Lower lobe of right lung (tissue), 2 donors: ENCODE measurements at regions not wholly inside any gene's neighbourhood (a gene's known extent, or its start where the extent isn't known, plus 50 kb on each side); places are given as distances from the start of the nearest gene placed in this dataset.

Experiments
- ATAC-seq, 2 donors: fragments of 200-7000 bp; cut with Tn5 transposase; one replicate each; pipeline ENCODE4 v1.9.1; 2020 to 2022; ENCODE audit warnings: mild to moderate bottlenecking in 2 of 2, moderate library complexity in 2 of 2
- DNase-seq: peaks from one replicate; pipeline ENCODE4 v3.0.0-alpha.2; 2020
- H3K27ac ChIP-seq: fragments of 200-600 bp; one replicate; pipeline ENCODE4 v1.8.0; 2022
- H3K27me3 ChIP-seq: fragments of 200-600 bp; one replicate; pipeline ENCODE4 v1.8.0; 2022; ENCODE audit warnings: low read depth
- H3K36me3 ChIP-seq: fragments of 200-600 bp; one replicate; pipeline ENCODE4 v1.8.0; 2022; ENCODE audit warnings: mild to moderate bottlenecking
- H3K4me1 ChIP-seq: fragments of 200-600 bp; one replicate; pipeline ENCODE4 v1.8.0; 2022
- H3K4me3 ChIP-seq: fragments of 200-600 bp; one replicate; pipeline ENCODE4 v1.8.0; 2022; ENCODE audit warnings: mild to moderate bottlenecking
- H3K9me3 ChIP-seq: fragments of 200-600 bp; one replicate; pipeline ENCODE4 v1.8.0; 2022
- intact Hi-C: fragments of 100-400 bp; cut with DNase I; formaldehyde crosslinking; loops from one replicate; pipeline ENCODE4 v1.11.0; 2022
- TF ChIP-seq, protein P1 (sequence below): fragments of 200-600 bp; IDR thresholded peaks from one replicate; pipeline ENCODE4 v1.8.0; 2022; ENCODE audit warnings: antibody characterized with exemption, mild to moderate bottlenecking
- donor health status: DM: no; HTN: yes; CAD: no; lungs with severe emphysema.

GRCh38 chr19:23482829-23483228, 87.6 kb upstream of the ZNF91 start:
- no peak overlapping the region for H3K4me3 ChIP-seq
- H3K9me3 ChIP-seq, result no peaks in the 10 kb centered on the region
- TF ChIP-seq, protein P1, sequence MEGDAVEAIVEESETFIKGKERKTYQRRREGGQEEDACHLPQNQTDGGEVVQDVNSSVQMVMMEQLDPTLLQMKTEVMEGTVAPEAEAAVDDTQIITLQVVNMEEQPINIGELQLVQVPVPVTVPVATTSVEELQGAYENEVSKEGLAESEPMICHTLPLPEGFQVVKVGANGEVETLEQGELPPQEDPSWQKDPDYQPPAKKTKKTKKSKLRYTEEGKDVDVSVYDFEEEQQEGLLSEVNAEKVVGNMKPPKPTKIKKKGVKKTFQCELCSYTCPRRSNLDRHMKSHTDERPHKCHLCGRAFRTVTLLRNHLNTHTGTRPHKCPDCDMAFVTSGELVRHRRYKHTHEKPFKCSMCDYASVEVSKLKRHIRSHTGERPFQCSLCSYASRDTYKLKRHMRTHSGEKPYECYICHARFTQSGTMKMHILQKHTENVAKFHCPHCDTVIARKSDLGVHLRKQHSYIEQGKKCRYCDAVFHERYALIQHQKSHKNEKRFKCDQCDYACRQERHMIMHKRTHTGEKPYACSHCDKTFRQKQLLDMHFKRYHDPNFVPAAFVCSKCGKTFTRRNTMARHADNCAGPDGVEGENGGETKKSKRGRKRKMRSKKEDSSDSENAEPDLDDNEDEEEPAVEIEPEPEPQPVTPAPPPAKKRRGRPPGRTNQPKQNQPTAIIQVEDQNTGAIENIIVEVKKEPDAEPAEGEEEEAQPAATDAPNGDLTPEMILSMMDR, result no peak
- DNase-seq (no peak), ATAC-seq (no peak)
- no peaks in the 10 kb centered on the region for H3K36me3 ChIP-seq
- H3K4me1 ChIP-seq, result no peaks in the 10 kb centered on the region
- intact Hi-C loops, result no loop called here
- no peaks in the 10 kb centered on the region for H3K27me3 ChIP-seq
- no peak overlapping the region for H3K27ac ChIP-seq

DNA sequence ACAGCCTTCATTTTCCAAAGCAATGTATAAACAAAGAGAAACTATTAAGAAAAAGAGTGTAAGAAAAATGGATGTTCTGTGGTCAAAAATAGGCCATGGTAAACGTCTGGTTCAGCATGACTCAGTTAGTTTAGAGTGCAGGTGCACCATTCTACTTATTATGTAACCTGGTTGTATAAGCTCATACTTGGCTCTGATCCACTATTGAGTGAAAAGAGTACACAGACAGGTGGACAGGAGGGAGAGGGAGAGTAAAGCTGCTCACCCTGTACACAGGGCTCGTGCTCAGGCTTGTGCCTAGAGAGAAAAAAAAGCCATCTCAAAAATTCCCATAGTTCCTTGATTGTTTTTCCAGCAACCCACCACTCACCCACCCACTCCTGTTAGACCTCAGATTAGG, 85.8 kb upstream of the ZNF91 start:
- no peak for DNase-seq
- H3K27me3 ChIP-seq, result no peaks in the 10 kb centered on the region
- H3K36me3 ChIP-seq, result no peaks in the 10 kb centered on the region
- no peaks in the 10 kb centered on the region for H3K4me1 ChIP-seq
- no peak overlapping the region for H3K27ac ChIP-seq
- TF ChIP-seq, protein P1, result no peak
- peak in 1 of 2 donors; percentile 75 for ATAC-seq
- no peak overlapping the region for H3K4me3 ChIP-seq
- intact Hi-C loops, result no loop called here
- peaks cover 5% of the 10 kb centered on the region for H3K9me3 ChIP-seq

DNA sequence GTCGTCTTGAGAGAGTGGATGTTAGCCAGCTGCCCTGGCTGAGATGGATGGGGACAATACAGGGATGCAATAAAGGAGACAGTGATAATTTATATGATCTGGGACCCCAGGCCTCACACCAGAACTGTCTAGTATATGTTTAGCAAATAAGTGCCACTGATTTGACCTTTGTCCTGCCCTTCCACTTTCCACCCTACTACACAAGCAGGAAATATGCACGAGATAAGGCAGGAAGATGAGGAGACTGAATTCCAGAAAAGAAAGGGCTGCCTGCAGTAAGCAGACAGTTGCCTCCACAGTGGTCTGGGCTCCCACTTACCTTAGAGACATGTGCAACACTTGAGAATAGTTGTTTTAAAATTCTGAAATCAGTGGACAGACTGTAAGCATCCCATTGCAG, 80.2 kb upstream of the ZNF91 start:
- Histone ChIP-seq H3K9me3 (peaks cover 8% of the 10 kb centered on the region), H3K4me3 (no peak overlapping the region), H3K27me3 (peaks cover 16% of the 10 kb centered on the region), H3K27ac (no peak overlapping the region), H3K36me3 (no peaks in the 10 kb centered on the region), H3K4me1 (no peaks in the 10 kb centered on the region)
- TF ChIP-seq, protein P1, result no peak
- DNase-seq (no peak), ATAC-seq (no peak)
- intact Hi-C loops, result no loop called here

- intact Hi-C loops, result no loop called here
- TF ChIP-seq, protein P1, result no peak
- Histone ChIP-seq H3K4me3 (no peak overlapping the region), H3K27ac (no peak overlapping the region), H3K36me3 (no peaks in the 10 kb centered on the region), H3K4me1 (no peaks in the 10 kb centered on the region), H3K27me3 (peaks cover 16% of the 10 kb centered on the region), H3K9me3 (peaks cover 8% of the 10 kb centered on the region)
- ATAC-seq (no peak), DNase-seq (no peak)
These were observed 79.5 kb upstream of the ZNF91 start for GRCh38 chr19:23474761-23475160.

DNA sequence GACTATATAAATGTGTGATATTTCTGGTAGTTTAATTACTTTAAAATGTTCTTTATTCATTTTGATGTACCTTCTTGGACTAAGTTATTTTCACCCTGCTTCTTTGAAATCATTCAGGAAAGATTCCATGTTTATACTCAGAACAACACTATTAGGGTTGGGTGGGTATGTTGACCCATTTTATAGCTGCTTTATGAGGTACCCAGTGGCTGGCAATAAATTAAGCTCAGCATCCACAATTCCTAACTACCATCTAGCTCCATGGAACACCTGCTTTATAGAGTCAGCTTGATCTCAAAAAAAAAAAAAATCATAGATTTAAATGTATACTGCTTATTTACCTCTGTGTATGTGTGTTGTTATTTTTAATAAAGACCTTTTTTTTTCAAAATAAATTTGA, 78.9 kb upstream of the ZNF91 start:
- peaks cover 8% of the 10 kb centered on the region for H3K9me3 ChIP-seq
- no peak for ATAC-seq
- no peak overlapping the region for H3K4me3 ChIP-seq
- H3K27me3 ChIP-seq, result peaks cover 16% of the 10 kb centered on the region
- TF ChIP-seq, protein P1, result no peak
- DNase-seq, result no peak
- intact Hi-C loops, result no loop called here
- H3K36me3 ChIP-seq, result no peaks in the 10 kb centered on the region
- H3K4me1 ChIP-seq, result no peaks in the 10 kb centered on the region
- H3K27ac ChIP-seq, result no peak overlapping the region
